ENCODE measurements at regions not wholly inside any gene's neighbourhood (a gene's known extent, or its start where the extent isn't known, plus 50 kb on each side); places are given as distances from the start of the nearest gene placed in this dataset.

- H3K4me3 ChIP-seq (ENCODE audit: low read depth, poor library complexity, severe bottlenecking) = no peak overlapping the region
- 46 to 72% methylated on average over 1 of the region's 1 CpG for WGBS, 2 donors
- intact Hi-C loops (cut with DNase I; ENCODE audit: low total_unique reads) = no loop called here
- DNase-seq (ENCODE audit: low spot score in 2 of 2) = no peak
- TF ChIP-seq CTCF (IDR thresholded peaks at IDR 0.05) (no peak), POLR2A (IDR thresholded peaks at IDR 0.05) (no peak)
These were observed 800.9 kb upstream of the ATXN8OS start for GRCh38 chr13:69306766-69307165.

GRCh38 chr13:69300131-69300530 lies 807.5 kb upstream of the ATXN8OS start:
- DNase-seq (ENCODE audit: low spot score in 2 of 2) = no peak
- TF ChIP-seq CTCF (IDR thresholded peaks at IDR 0.05) = no peak
- TF ChIP-seq POLR2A (IDR thresholded peaks at IDR 0.05) = no peak
- WGBS, 2 donors = 33 to 35% methylated on average over 2 of the region's 2 CpGs
- no peak overlapping the region for H3K4me3 ChIP-seq (ENCODE audit: low read depth, poor library complexity, severe bottlenecking)
- intact Hi-C loops (cut with DNase I; ENCODE audit: low total_unique reads) = no loop called here

GRCh38 chr13:69296130-69296529 lies 811.5 kb upstream of the ATXN8OS start:
- no peak for DNase-seq (ENCODE audit: low spot score in 2 of 2)
- 38 to 55% methylated on average over 1 of the region's 1 CpG for WGBS, 2 donors
- intact Hi-C loops (cut with DNase I; ENCODE audit: low total_unique reads) = no loop called here
- TF ChIP-seq POLR2A (IDR thresholded peaks at IDR 0.05) (no peak), CTCF (IDR thresholded peaks at IDR 0.05) (no peak)
- H3K4me3 ChIP-seq (ENCODE audit: low read depth, poor library complexity, severe bottlenecking) = no peak overlapping the region

GRCh38 chr13:69292789-69293425 lies 814.7 kb upstream of the ATXN8OS start:
- WGBS, 2 donors = 63 to 74% methylated on average over 2 of the region's 2 CpGs
- intact Hi-C loops (cut with DNase I; ENCODE audit: low total_unique reads) = no loop called here
- H3K4me3 ChIP-seq (ENCODE audit: low read depth, poor library complexity, severe bottlenecking) = no peak overlapping the region
- TF ChIP-seq CTCF (IDR thresholded peaks at IDR 0.05) (no peak), POLR2A (IDR thresholded peaks at IDR 0.05) (no peak)
- DNase-seq (ENCODE audit: low spot score in 2 of 2) = no peak

GRCh38 chr13:69291292-69291906 lies 816.2 kb upstream of the ATXN8OS start:
- intact Hi-C loops (cut with DNase I; ENCODE audit: low total_unique reads) = no loop called here
- no peak overlapping the region for H3K4me3 ChIP-seq (ENCODE audit: low read depth, poor library complexity, severe bottlenecking)
- DNase-seq (ENCODE audit: low spot score in 2 of 2) = no peak
- 90 to 100% methylated on average over 1 of the region's 1 CpG for WGBS, 2 donors
- TF ChIP-seq POLR2A (IDR thresholded peaks at IDR 0.05) (no peak), CTCF (IDR thresholded peaks at IDR 0.05) (no peak)

- no peak for DNase-seq (ENCODE audit: low spot score in 2 of 2)
- intact Hi-C loops (cut with DNase I; ENCODE audit: low total_unique reads) = no loop called here
- H3K4me3 ChIP-seq (ENCODE audit: low read depth, poor library complexity, severe bottlenecking) = no peak overlapping the region
- TF ChIP-seq CTCF (IDR thresholded peaks at IDR 0.05) (no peak), POLR2A (IDR thresholded peaks at IDR 0.05) (no peak)
These were observed 819.6 kb upstream of the ATXN8OS start for GRCh38 chr13:69288026-69288425.

Data from lower leg skin (tissue), 4 donors.